ENCODE measurements at regions not wholly inside any gene's neighbourhood (a gene's known extent, or its start where the extent isn't known, plus 50 kb on each side); places are given as distances from the start of the nearest gene placed in this dataset.

DNA sequence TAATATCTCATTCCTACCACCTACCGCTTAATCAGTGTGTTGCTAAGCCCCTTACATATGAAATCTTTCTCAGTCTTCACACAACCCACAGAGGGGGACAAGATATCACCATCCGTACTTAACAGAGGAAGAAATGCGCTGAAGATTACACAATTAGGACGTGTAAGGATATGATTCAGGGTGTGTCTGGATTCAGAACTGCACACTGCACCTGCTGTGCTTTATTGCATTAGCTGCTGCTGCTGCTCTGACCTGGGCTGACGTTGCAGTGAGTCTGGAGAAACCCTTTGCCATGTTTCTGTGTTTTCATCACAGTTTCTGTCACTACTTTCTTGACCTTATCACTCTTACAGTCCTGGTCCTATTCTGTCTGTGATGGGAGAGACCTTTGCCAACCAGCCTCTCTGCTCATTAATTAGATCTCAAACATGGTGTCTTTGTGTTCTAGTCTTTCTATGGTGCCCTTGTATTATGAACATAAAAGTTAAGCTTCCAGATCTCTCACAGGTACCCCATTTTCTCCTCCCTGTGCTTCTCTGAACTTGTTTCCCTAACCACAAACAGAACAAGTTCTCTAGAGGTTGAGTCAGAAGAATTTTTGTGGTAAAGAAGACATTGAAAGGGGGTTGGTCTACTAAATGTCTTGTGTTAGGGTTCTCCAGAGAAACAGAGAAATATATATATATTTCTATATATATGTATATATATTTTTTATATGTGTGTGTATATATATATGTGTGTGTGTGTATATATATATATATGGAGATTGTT is 92.9 kb upstream of the CYP1B1 start:
- no peak overlapping the region for H3K4me3 ChIP-seq (ENCODE audit: low read length)
- peak; percentile 43 for DNase-seq (ENCODE audit: low read depth)
- TF ChIP-seq CTCF (IDR thresholded peaks at IDR 0.05; ENCODE audit: insufficient read depth, low read depth, low read length, missing control alignments), result no peak

DNA sequence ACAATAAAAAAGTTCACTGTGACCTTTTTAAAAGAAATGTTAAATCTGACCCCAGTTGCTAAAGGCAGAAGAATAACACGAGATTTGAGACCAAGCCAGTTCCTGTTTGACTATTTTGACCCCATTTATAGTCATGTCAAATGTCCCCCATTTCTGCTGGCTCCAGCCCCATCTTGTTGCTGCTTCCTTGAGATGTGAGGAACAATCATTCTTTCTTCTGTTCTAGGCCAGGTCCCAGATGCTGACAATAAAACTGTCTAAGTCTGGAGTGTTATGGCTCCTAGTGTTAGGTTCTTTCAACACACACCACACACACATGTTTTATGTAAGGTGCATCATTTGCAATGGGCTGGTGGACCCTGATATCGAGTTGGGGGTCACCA is 92.0 kb upstream of the CYP1B1 start:
- no peak overlapping the region for H3K4me3 ChIP-seq (ENCODE audit: low read length)
- no peak for DNase-seq (ENCODE audit: low read depth)
- no peak for TF ChIP-seq CTCF (IDR thresholded peaks at IDR 0.05; ENCODE audit: insufficient read depth, low read depth, low read length, missing control alignments)

- DNase-seq (ENCODE audit: low read depth), result no peak
- no peak overlapping the region for H3K4me3 ChIP-seq (ENCODE audit: low read length)
- TF ChIP-seq CTCF (IDR thresholded peaks at IDR 0.05; ENCODE audit: insufficient read depth, low read depth, low read length, missing control alignments), result no peak
Observed at GRCh38 chr2:38165698-38166097, 89.7 kb upstream of the CYP1B1 start.

DNA sequence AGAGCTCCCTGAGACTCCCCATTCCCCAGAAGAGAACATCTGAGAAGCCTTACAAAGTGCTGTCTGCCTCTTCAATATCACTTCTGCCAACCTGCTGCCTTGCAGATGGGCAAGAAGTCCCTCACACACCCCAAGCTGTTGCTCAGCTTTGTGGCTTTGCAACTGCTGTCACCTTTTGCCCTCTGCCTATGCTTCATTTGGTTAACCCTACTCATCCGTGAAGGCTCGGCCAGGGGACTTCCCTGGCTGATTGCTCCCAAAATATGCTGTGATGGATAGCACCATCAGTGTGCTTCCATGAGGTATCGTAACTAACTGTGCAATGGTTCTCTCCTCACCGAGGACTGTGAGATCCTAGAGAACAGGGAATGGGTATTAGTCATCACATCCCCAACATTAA is 88.9 kb upstream of the CYP1B1 start:
- no peak for TF ChIP-seq CTCF (IDR thresholded peaks at IDR 0.05; ENCODE audit: insufficient read depth, low read depth, low read length, missing control alignments)
- no peak for DNase-seq (ENCODE audit: low read depth)
- no peak overlapping the region for H3K4me3 ChIP-seq (ENCODE audit: low read length)

GRCh38 chr2:38163579-38163978 is 87.6 kb upstream of the CYP1B1 start:
- no peak for TF ChIP-seq CTCF (IDR thresholded peaks at IDR 0.05; ENCODE audit: insufficient read depth, low read depth, low read length, missing control alignments)

GRCh38 chr2:38163006-38163405 is 87.1 kb upstream of the CYP1B1 start:
- peak; percentile 34 for DNase-seq (ENCODE audit: low read depth)
- TF ChIP-seq CTCF (IDR thresholded peaks at IDR 0.05; ENCODE audit: insufficient read depth, low read depth, low read length, missing control alignments), result peak; percentile 37
- H3K4me3 ChIP-seq (ENCODE audit: low read length), result no peak overlapping the region

More at GRCh38 chr2:38163579-38163978, 87.6 kb upstream of the CYP1B1 start:
- DNase-seq (ENCODE audit: low read depth), result no peak
- no peak overlapping the region for H3K4me3 ChIP-seq (ENCODE audit: low read length)

- H3K4me3 ChIP-seq (ENCODE audit: low read length), result no peak overlapping the region
- no peak for DNase-seq (ENCODE audit: low read depth)
- no peak for TF ChIP-seq CTCF (IDR thresholded peaks at IDR 0.05; ENCODE audit: insufficient read depth, low read depth, low read length, missing control alignments)
Observed at GRCh38 chr2:38160516-38160915, 84.6 kb upstream of the CYP1B1 start.

All from epithelial cell of esophagus (primary cell).